ENCODE measurements at regions not wholly inside any gene's neighbourhood (a gene's known extent, or its start where the extent isn't known, plus 50 kb on each side); places are given as distances from the start of the nearest gene placed in this dataset.

- no peak for TF ChIP-seq POLR2A (IDR thresholded peaks at IDR 0.05)
- TF ChIP-seq, protein P1, sequence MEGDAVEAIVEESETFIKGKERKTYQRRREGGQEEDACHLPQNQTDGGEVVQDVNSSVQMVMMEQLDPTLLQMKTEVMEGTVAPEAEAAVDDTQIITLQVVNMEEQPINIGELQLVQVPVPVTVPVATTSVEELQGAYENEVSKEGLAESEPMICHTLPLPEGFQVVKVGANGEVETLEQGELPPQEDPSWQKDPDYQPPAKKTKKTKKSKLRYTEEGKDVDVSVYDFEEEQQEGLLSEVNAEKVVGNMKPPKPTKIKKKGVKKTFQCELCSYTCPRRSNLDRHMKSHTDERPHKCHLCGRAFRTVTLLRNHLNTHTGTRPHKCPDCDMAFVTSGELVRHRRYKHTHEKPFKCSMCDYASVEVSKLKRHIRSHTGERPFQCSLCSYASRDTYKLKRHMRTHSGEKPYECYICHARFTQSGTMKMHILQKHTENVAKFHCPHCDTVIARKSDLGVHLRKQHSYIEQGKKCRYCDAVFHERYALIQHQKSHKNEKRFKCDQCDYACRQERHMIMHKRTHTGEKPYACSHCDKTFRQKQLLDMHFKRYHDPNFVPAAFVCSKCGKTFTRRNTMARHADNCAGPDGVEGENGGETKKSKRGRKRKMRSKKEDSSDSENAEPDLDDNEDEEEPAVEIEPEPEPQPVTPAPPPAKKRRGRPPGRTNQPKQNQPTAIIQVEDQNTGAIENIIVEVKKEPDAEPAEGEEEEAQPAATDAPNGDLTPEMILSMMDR (IDR thresholded peaks at IDR 0.05): no peak
- TF ChIP-seq POLR2AphosphoS5 (IDR thresholded peaks at IDR 0.05): no peak
- TF ChIP-seq EP300 (IDR thresholded peaks at IDR 0.05): no peak
These were observed 563.9 kb downstream of the DACH1 start for GRCh38 chr13:71303144-71303543.
